ENCODE measurements at regions not wholly inside any gene's neighbourhood (a gene's known extent, or its start where the extent isn't known, plus 50 kb on each side); places are given as distances from the start of the nearest gene placed in this dataset.
A peak's percentile ranks its signal among the peaks of the same experiment; 100 is the strongest.

GRCh38 chr2:2638547-2639220 is 307.6 kb upstream of the MYT1L start:
- no peak overlapping the region for H3K4me3 ChIP-seq (ENCODE audit: low read depth, low read length)
- DNase-seq (ENCODE audit: low read depth): no peak
- TF ChIP-seq, protein P1, sequence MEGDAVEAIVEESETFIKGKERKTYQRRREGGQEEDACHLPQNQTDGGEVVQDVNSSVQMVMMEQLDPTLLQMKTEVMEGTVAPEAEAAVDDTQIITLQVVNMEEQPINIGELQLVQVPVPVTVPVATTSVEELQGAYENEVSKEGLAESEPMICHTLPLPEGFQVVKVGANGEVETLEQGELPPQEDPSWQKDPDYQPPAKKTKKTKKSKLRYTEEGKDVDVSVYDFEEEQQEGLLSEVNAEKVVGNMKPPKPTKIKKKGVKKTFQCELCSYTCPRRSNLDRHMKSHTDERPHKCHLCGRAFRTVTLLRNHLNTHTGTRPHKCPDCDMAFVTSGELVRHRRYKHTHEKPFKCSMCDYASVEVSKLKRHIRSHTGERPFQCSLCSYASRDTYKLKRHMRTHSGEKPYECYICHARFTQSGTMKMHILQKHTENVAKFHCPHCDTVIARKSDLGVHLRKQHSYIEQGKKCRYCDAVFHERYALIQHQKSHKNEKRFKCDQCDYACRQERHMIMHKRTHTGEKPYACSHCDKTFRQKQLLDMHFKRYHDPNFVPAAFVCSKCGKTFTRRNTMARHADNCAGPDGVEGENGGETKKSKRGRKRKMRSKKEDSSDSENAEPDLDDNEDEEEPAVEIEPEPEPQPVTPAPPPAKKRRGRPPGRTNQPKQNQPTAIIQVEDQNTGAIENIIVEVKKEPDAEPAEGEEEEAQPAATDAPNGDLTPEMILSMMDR (IDR thresholded peaks at IDR 0.05; ENCODE audit: insufficient read depth, low read depth, low read length, missing control alignments): no peak

- no peak overlapping the region for H3K4me3 ChIP-seq (ENCODE audit: low read depth, low read length)
- DNase-seq (ENCODE audit: low read depth): no peak
- TF ChIP-seq, protein P1 (IDR thresholded peaks at IDR 0.05; ENCODE audit: insufficient read depth, low read depth, low read length, missing control alignments): no peak
Observed at GRCh38 chr2:2636813-2637212, 305.7 kb upstream of the MYT1L start.

- TF ChIP-seq, protein P1 (IDR thresholded peaks at IDR 0.05; ENCODE audit: insufficient read depth, low read depth, low read length, missing control alignments): no peak
Observed at GRCh38 chr2:2635025-2635528, 304.0 kb upstream of the MYT1L start.

DNA sequence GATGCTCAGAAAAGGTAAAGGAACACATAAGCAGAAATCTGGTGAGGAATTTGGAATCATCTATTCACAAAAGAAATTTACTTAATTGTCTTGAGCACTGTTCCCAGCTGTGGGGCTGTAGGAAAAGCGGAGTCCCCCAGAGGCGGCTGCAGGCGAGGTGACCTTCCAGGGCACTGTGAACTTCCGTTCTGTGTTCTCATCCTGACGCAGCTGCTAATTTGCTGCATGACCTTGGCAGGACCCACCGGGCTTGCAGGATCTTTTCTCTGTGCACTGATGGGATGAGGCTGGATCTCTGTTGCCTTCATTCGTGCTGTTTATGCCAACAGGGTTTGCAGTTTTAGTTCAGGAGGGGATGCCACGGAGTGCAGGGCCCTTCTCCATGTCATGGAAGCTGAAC is 301.9 kb upstream of the MYT1L start:
- DNase-seq (ENCODE audit: low read depth): no peak
- TF ChIP-seq, protein P1 (IDR thresholded peaks at IDR 0.05; ENCODE audit: insufficient read depth, low read depth, low read length, missing control alignments): no peak
- H3K4me3 ChIP-seq (ENCODE audit: low read depth, low read length): no peak overlapping the region

More at GRCh38 chr2:2635025-2635528, 304.0 kb upstream of the MYT1L start:
- DNase-seq (ENCODE audit: low read depth): no peak
- no peak overlapping the region for H3K4me3 ChIP-seq (ENCODE audit: low read depth, low read length)

GRCh38 chr2:2623939-2624338 is 292.9 kb upstream of the MYT1L start:
- no peak for DNase-seq (ENCODE audit: low read depth)
- H3K4me3 ChIP-seq (ENCODE audit: low read depth, low read length): no peak overlapping the region
- TF ChIP-seq, protein P1 (IDR thresholded peaks at IDR 0.05; ENCODE audit: insufficient read depth, low read depth, low read length, missing control alignments): no peak

DNA sequence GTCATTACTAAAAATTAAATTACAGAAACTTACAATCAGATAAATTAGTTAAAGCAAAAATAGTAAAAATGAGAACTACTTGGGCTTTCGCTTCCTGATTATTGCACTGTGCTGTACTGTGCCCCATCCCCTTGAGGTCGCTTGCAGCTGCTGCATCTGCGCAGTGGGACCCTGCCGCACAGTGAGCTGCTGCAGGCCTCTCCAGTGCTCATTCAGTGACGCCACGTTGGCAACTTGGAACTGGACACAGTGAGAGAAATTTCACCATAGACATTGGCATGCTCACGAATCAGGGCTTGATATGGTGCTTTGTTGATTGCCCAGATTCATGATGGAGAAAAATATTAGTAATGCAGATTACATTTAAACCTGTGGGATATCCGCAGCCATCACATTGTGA is 290.8 kb upstream of the MYT1L start:
- H3K4me3 ChIP-seq (ENCODE audit: low read depth, low read length): no peak overlapping the region
- TF ChIP-seq, protein P1 (IDR thresholded peaks at IDR 0.05; ENCODE audit: insufficient read depth, low read depth, low read length, missing control alignments): no peak
- DNase-seq (ENCODE audit: low read depth): peak; percentile 23

- DNase-seq (ENCODE audit: low read depth): no peak
- TF ChIP-seq, protein P1 (IDR thresholded peaks at IDR 0.05; ENCODE audit: insufficient read depth, low read depth, low read length, missing control alignments): no peak
- no peak overlapping the region for H3K4me3 ChIP-seq (ENCODE audit: low read depth, low read length)
Observed at GRCh38 chr2:2620604-2621003, 289.5 kb upstream of the MYT1L start.
